ENCODE measurements at regions not wholly inside any gene's neighbourhood (a gene's known extent, or its start where the extent isn't known, plus 50 kb on each side); places are given as distances from the start of the nearest gene placed in this dataset.
"Not testable (repeated sequence)": the region's sequence is repeated elsewhere in the genome, so short reads cannot be mapped to it uniquely, and the experiment has no call there.

DNA sequence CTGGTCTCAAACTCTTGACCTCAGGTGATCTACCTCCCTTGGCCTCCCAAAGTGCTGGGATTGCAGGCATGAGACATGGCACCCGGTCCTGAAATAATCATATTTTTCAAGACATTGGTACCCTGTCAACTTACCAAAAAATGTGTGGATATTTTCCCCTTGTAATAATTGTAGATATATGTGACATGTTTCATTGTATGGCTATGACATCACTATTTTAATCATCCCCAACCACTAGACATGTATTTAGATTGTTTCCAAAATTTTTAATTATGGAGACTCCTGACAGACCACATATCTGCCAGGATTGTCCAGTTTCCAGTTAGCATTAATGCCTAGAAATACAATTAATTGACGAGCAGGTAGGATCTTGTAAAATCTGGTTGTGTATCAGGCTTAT is 96.7 kb upstream of the NEGR1 start:
- intact Hi-C loops (cut with DNase I), result no loop called here
- no peak for DNase-seq
- Histone ChIP-seq H3K9me3 (no peaks in the 10 kb centered on the region), H3K27me3 (no peaks in the 10 kb centered on the region), H3K27ac (no peak overlapping the region), H3K4me3 (no peak overlapping the region), H3K36me3 (no peaks in the 10 kb centered on the region), H3K4me1 (no peaks in the 10 kb centered on the region)
- 89 to 95% methylated on average over 2 of the region's 2 CpGs for WGBS, 2 donors
- TF ChIP-seq, protein P1, sequence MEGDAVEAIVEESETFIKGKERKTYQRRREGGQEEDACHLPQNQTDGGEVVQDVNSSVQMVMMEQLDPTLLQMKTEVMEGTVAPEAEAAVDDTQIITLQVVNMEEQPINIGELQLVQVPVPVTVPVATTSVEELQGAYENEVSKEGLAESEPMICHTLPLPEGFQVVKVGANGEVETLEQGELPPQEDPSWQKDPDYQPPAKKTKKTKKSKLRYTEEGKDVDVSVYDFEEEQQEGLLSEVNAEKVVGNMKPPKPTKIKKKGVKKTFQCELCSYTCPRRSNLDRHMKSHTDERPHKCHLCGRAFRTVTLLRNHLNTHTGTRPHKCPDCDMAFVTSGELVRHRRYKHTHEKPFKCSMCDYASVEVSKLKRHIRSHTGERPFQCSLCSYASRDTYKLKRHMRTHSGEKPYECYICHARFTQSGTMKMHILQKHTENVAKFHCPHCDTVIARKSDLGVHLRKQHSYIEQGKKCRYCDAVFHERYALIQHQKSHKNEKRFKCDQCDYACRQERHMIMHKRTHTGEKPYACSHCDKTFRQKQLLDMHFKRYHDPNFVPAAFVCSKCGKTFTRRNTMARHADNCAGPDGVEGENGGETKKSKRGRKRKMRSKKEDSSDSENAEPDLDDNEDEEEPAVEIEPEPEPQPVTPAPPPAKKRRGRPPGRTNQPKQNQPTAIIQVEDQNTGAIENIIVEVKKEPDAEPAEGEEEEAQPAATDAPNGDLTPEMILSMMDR (IDR thresholded peaks at IDR 0.05), result no peak

DNA sequence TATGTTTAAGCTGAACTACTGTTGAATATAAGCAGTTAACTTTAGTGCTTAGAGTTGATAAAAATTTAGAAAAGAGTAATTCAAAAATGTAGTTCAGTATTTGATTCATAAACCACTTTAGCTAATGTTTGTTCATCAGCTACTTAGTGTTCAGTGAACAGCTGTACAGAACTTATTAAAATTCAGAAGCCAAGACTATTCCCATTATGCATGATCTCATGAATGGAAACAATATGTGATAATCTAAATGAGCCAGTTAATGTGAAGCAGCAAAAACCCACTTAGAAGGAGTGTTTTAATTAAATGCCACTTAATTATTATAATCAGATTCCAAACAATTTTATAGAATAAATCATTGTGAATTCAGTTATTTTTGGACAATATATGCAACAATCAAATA is 92.9 kb upstream of the NEGR1 start:
- intact Hi-C loops (cut with DNase I), result no loop called here
- H3K36me3 ChIP-seq, result no peaks in the 10 kb centered on the region
- TF ChIP-seq, protein P1 (IDR thresholded peaks at IDR 0.05), result no peak
- no peak for TF ChIP-seq EP300 (IDR thresholded peaks at IDR 0.05)
- no peak for TF ChIP-seq POLR2A (IDR thresholded peaks at IDR 0.05)
- TF ChIP-seq POLR2AphosphoS5 (IDR thresholded peaks at IDR 0.05), result no peak
- no peaks in the 10 kb centered on the region for H3K27me3 ChIP-seq
- H3K27ac ChIP-seq, result no peak overlapping the region
- H3K4me3 ChIP-seq, result no peak overlapping the region
- no peaks in the 10 kb centered on the region for H3K4me1 ChIP-seq
- H3K9me3 ChIP-seq, result no peaks in the 10 kb centered on the region
- DNase-seq, result no peak

DNA sequence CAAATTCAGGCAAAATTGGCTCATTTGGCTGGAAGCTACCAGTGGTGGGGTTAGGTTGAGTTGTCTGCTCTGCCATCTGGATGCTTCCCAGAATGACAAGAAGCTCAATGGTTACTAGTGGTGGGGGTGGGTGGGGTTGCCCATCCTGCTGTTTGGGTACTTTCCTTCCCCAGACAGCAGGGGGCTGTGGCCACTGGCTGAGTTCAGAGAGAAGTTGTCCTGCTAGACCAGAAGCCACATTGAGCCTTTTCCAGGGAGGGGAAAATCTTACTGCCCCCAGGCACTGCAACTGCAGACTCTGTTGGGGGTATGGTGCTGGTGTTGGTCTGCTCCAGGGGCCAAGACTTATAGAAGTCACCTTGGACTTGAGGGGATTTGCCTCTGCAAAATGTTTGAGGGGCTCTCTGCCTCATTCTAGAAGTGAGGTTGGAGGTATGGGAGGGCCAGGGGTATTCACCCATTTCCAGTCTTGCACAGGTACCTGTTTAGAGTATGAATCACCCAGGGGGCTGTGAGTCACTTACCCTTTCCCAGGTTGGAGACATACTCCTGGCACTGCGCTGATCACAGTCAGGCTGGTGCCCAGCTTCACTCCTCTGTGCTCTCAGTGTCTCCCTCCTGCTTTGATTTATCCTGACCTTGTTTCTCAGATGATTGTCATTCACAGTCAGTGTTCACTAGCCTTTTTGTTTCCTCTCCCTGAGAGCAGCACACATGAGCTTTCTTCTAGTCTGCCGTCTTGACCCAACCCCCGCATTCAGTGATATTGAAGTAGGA is 89.1 kb upstream of the NEGR1 start:
- TF ChIP-seq, protein P1 (IDR thresholded peaks at IDR 0.05), result no peak
- TF ChIP-seq EP300 (IDR thresholded peaks at IDR 0.05), result no peak
- no peak for TF ChIP-seq POLR2AphosphoS5 (IDR thresholded peaks at IDR 0.05)
- TF ChIP-seq POLR2A (IDR thresholded peaks at IDR 0.05), result no peak
- no peak overlapping the region for H3K4me3 ChIP-seq
- no peak for DNase-seq
- 60 to 74% methylated on average over 3 of the region's 3 CpGs for WGBS, 2 donors
- H3K9me3 ChIP-seq, result no peaks in the 10 kb centered on the region
- no peaks in the 10 kb centered on the region for H3K36me3 ChIP-seq
- H3K27me3 ChIP-seq, result no peaks in the 10 kb centered on the region
- no peak overlapping the region for H3K27ac ChIP-seq
- intact Hi-C loops (cut with DNase I), result no loop called here
- no peaks in the 10 kb centered on the region for H3K4me1 ChIP-seq

DNA sequence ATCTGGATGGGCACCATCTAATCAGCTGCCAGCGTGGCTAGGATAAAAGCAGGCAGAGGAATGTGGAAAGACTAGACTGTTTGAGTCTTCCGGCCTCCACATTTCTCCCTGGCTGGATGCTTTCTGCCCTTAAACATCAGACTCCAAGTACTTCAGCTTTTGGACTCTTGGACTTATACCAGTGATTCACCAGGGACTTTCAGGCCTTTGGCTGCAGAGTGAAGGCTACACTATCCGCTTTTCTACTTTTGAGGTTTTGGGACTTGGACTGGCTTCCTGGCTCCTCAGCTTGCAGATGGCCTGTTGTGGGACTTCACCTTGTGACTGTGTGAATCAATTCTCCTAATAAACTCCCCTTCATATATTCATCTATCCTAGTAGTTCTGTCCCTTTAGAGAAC is 88.5 kb upstream of the NEGR1 start:
- intact Hi-C loops (cut with DNase I); H3K36me3 ChIP-seq; H3K27me3 ChIP-seq; DNase-seq; H3K9me3 ChIP-seq; H3K4me1 ChIP-seq; H3K27ac ChIP-seq; H3K4me3 ChIP-seq: not testable (repeated sequence)
- 92 to 96% methylated on average over 3 of the region's 3 CpGs for WGBS, 2 donors

DNA sequence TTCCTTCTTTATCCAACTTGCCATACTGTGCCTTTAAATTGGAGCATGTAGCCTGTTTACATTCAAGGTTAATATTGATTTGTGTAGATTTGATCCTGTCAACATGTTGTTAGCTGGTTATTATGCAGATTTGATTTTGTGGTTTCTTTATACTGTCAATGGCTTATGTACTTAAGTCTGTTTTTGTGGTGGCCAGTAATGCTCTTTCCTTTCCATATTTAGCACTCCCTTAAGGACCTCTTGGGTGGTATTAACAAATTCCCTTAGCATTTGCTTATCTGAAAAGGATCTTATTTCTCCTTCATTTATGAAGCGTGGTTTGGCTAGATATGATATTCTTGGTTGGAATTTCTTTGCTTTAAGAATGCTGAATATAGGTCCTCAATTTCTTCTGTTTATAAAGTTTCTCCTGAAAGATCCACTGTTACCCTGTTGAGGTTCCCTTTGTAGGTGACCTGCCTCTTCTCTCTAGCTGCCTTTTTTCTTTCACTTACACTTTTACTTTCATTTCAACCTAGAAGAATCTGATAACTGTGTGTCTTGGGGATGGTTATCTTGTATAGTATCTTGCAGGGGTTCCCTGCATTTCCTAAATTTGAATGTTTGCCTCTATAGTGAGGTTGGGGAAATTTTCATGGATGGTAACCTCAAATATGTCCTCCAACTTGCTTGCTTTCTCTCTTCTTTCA is 86.9 kb upstream of the NEGR1 start:
- Histone ChIP-seq H3K9me3 (no peaks in the 10 kb centered on the region), H3K36me3 (no peaks in the 10 kb centered on the region), H3K27ac (no peak overlapping the region), H3K4me3 (no peak overlapping the region), H3K27me3 (no peaks in the 10 kb centered on the region), H3K4me1 (no peaks in the 10 kb centered on the region)
- 71 to 80% methylated on average over 1 of the region's 1 CpG for WGBS, 2 donors
- no peak for TF ChIP-seq POLR2AphosphoS5 (IDR thresholded peaks at IDR 0.05)
- no peak for TF ChIP-seq POLR2A (IDR thresholded peaks at IDR 0.05)
- TF ChIP-seq EP300 (IDR thresholded peaks at IDR 0.05), result no peak
- TF ChIP-seq, protein P1 (IDR thresholded peaks at IDR 0.05), result no peak
- DNase-seq, result no peak
- intact Hi-C loops (cut with DNase I), result no loop called here

All from sigmoid colon (tissue), 6 donors.